ENCODE measurements at regions not wholly inside any gene's neighbourhood (a gene's known extent, or its start where the extent isn't known, plus 50 kb on each side); places are given as distances from the start of the nearest gene placed in this dataset.

- no peak for TF ChIP-seq POLR2A (IDR thresholded peaks at IDR 0.05)
- TF ChIP-seq CTCF (IDR thresholded peaks at IDR 0.05) = no peak
Measured at GRCh38 chrX:42106556-42106955, 183.2 kb upstream of the CASK start.
